H9 (cell line): ENCODE measurements at regions not wholly inside any gene's neighbourhood (a gene's known extent, or its start where the extent isn't known, plus 50 kb on each side); places are given as distances from the start of the nearest gene placed in this dataset.

Source experiments
- DNase-seq: peaks from one replicate; pipeline ENCODE4 v3.0.0-alpha.2; 2017
- H2AFZ ChIP-seq: one replicate; pipeline ENCODE4 v1.6.1; 2013; ENCODE audit warnings: mild to moderate bottlenecking, low read length, control low read depth, moderate library complexity
- H2AK5ac ChIP-seq: 2 replicates; pipeline ENCODE4 v1.6.1; 2013; ENCODE audit warnings: low read length, control low read depth, mixed read lengths; ENCODE audit not compliant: insufficient read length
- H2BK120ac ChIP-seq: one replicate; pipeline ENCODE4 v1.6.1; 2013; ENCODE audit warnings: low read depth, mild to moderate bottlenecking, low read length, control low read depth, inconsistent platforms; ENCODE audit not compliant: poor library complexity, severe bottlenecking
- H2BK12ac ChIP-seq: 2 replicates; pipeline ENCODE4 v1.6.1; 2013; ENCODE audit warnings: low read length, control low read depth, mixed read lengths, low read depth; ENCODE audit not compliant: insufficient read length
- H2BK15ac ChIP-seq: 2 replicates; pipeline ENCODE4 v1.6.1; 2013; ENCODE audit warnings: low read depth, low read length, control low read depth
- H2BK20ac ChIP-seq: one replicate; pipeline ENCODE4 v1.6.1; 2013; ENCODE audit warnings: low read depth, mild to moderate bottlenecking, low read length, control low read depth, inconsistent platforms; ENCODE audit not compliant: poor library complexity, severe bottlenecking
- H2BK5ac ChIP-seq: 2 replicates; pipeline ENCODE4 v1.6.1; 2013; ENCODE audit warnings: low read length, control low read depth, mixed read lengths; ENCODE audit not compliant: insufficient read length
- H3K14ac ChIP-seq: 2 replicates; pipeline ENCODE4 v1.6.1; 2013; ENCODE audit warnings: low read length, control low read depth; ENCODE audit not compliant: insufficient read depth
- H3K18ac ChIP-seq: 2 replicates; pipeline ENCODE4 v1.6.1; 2013; ENCODE audit warnings: low read depth, mild to moderate bottlenecking, mixed read lengths, low read length, control low read depth; ENCODE audit not compliant: insufficient read length
- H3K23ac ChIP-seq: 2 replicates; pipeline ENCODE4 v1.6.1; 2013; ENCODE audit warnings: low read length, control low read depth, mixed read lengths, low read depth; ENCODE audit not compliant: insufficient read length
- H3K23me2 ChIP-seq: 2 replicates; pipeline ENCODE4 v1.6.1; 2013; ENCODE audit warnings: low read depth, mild to moderate bottlenecking, mixed read lengths, low read length, control low read depth; ENCODE audit not compliant: insufficient read length, poor library complexity, severe bottlenecking
- H3K27ac ChIP-seq: 2 replicates; pipeline ENCODE4 v1.5.1; 2013; ENCODE audit warnings: low read length, control low read depth, mixed read lengths, low read depth; ENCODE audit not compliant: insufficient read length
- H3K27me3 ChIP-seq: 2 replicates; pipeline ENCODE4 v1.6.1; 2013; ENCODE audit warnings: low read length, control low read depth, inconsistent platforms; ENCODE audit not compliant: insufficient read depth
- H3K4ac ChIP-seq: 2 replicates; pipeline ENCODE4 v1.6.1; 2013; ENCODE audit warnings: low read depth, mild to moderate bottlenecking, control low read depth, inconsistent platforms, low read length, moderate library complexity
- H3K4me1 ChIP-seq: 2 replicates; pipeline ENCODE4 v1.6.1; 2013; ENCODE audit warnings: low read length, control low read depth, inconsistent platforms; ENCODE audit not compliant: insufficient read depth
- H3K4me2 ChIP-seq: 2 replicates; pipeline ENCODE4 v1.6.1; 2013; ENCODE audit warnings: low read length, control low read depth, mixed read lengths; ENCODE audit not compliant: insufficient read length, insufficient read depth
- H3K56ac ChIP-seq: 2 replicates; pipeline ENCODE4 v1.6.1; 2013; ENCODE audit warnings: low read depth, mild to moderate bottlenecking, mixed read lengths, low read length, control low read depth; ENCODE audit not compliant: insufficient read length
- H3K79me1 ChIP-seq: 2 replicates; pipeline ENCODE4 v1.6.1; 2013; ENCODE audit warnings: low read depth, mild to moderate bottlenecking, moderate library complexity, low read length, control low read depth, inconsistent platforms; ENCODE audit not compliant: insufficient read depth, poor library complexity, severe bottlenecking
- H3K79me2 ChIP-seq: 2 replicates; pipeline ENCODE4 v1.6.1; 2013; ENCODE audit warnings: low read length, control low read depth, inconsistent platforms; ENCODE audit not compliant: insufficient read depth
- H3K9ac ChIP-seq: 2 replicates; pipeline ENCODE4 v1.6.1; 2013; ENCODE audit warnings: low read length, control low read depth, mixed read lengths; ENCODE audit not compliant: insufficient read length; ENCODE audit errors: extremely low read depth
- H3K9me3 ChIP-seq: one replicate; pipeline ENCODE4 v1.6.1; 2013; ENCODE audit warnings: low read depth, low read length, inconsistent platforms; ENCODE audit not compliant: control insufficient read depth
- H3T11ph ChIP-seq: one replicate; pipeline ENCODE4 v1.6.1; 2013; ENCODE audit warnings: mild to moderate bottlenecking, low read length, control low read depth, inconsistent platforms
- H4K20me1 ChIP-seq: one replicate; pipeline ENCODE4 v1.6.1; 2013; ENCODE audit not compliant: control insufficient read depth, insufficient read length, insufficient read depth
- H4K5ac ChIP-seq: 2 replicates; pipeline ENCODE4 v1.6.1; 2013; ENCODE audit warnings: low read depth, mild to moderate bottlenecking, mixed read lengths, low read length, control low read depth; ENCODE audit not compliant: insufficient read length
- H4K8ac ChIP-seq: replicated peaks from 2 replicates; pipeline ENCODE4 v1.6.1; 2013; ENCODE audit warnings: low read length, control low read depth, mixed read lengths, low read depth; ENCODE audit not compliant: insufficient read length
- H4K91ac ChIP-seq: 2 replicates; pipeline ENCODE4 v1.6.1; 2013; ENCODE audit warnings: low read depth, mild to moderate bottlenecking, moderate library complexity, mixed read lengths, low read length, control low read depth; ENCODE audit not compliant: insufficient read length
- H3K27ac Mint-ChIP-seq, 3 experiments: 2 replicates in 2 of 3; 3 replicates in 1 of 3; pipeline ENCODE4 v1.8.0; 2020 to 2021; ENCODE audit warnings: mixed read lengths in 3 of 3, mild to moderate bottlenecking in 1 of 3, moderate library complexity in 1 of 3
- H3K27me3 Mint-ChIP-seq: 2 replicates; pipeline ENCODE4 v1.8.0; 2021; ENCODE audit warnings: low read depth, mild to moderate bottlenecking, moderate library complexity, mixed read lengths
- H3K36me3 Mint-ChIP-seq, 3 experiments: 2 replicates in 2 of 3; 3 replicates in 1 of 3; pipeline ENCODE4 v1.8.0; 2020 to 2021; ENCODE audit warnings: low read depth in 3 of 3, mixed read lengths in 3 of 3; ENCODE audit not compliant: insufficient read depth in 1 of 3
- H3K4me1 Mint-ChIP-seq, 2 experiments: 2 replicates each; pipeline ENCODE4 v1.8.0; 2020; ENCODE audit warnings: mixed read lengths in 2 of 2
- H3K4me3 Mint-ChIP-seq, 2 experiments: 2 replicates in 1 of 2; 3 replicates in 1 of 2; pipeline ENCODE4 v1.8.0; 2020 to 2021; ENCODE audit warnings: mild to moderate bottlenecking in 2 of 2, mixed read lengths in 2 of 2, moderate library complexity in 1 of 2
- H3K9me3 Mint-ChIP-seq, 2 experiments: 2 replicates in 1 of 2; 3 replicates in 1 of 2; pipeline ENCODE4 v1.8.0; 2020; ENCODE audit warnings: mild to moderate bottlenecking in 2 of 2, mixed read lengths in 2 of 2, moderate library complexity in 1 of 2
- WGBS: extraction: QIAGEN DNeasy Blood & Tissue Kit; methylation state at CpG from one replicate; pipeline ENCODE4 v1.1.7; 2013; ENCODE audit warnings: missing lambda C conversion rate, low lambda C conversion rate, mixed read lengths; ENCODE audit not compliant: insufficient read length; ENCODE audit errors: extremely low coverage; 5-methylcytosine and 5-hydroxymethylcytosine counted together
- TF ChIP-seq, protein P1 (sequence below): fragments of 200-600 bp; sonication (generic); conservative IDR thresholded peaks from 3 replicates; pipeline ENCODE4 v1.8.0; 2021; ENCODE audit warnings: antibody characterized with exemption, mild to moderate bottlenecking

DNA sequence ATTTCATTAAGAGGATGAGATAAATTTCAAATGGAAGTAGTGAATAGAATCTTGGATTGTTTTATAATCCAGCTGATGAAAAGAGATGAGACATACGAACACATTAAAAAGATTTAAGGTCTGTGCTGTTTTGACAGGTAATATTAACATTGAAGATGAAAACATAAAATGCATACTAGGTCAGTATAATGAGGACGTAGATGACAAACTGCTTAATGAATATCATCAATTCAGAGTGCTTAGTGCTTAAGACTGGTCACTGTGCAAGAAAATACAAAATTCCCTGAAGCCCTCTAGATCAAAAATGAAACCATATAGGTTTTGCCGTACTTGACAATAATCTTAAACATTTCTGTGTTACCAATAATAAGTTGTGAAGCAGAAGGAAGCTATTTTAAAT lies 173.4 kb upstream of the THRB start:
- H3K23ac ChIP-seq = no peak overlapping the region
- H3K23me2 ChIP-seq = no peaks in the 10 kb centered on the region
- H2BK5ac ChIP-seq = no peak overlapping the region
- Mint-ChIP-seq H3K27ac (no peak overlapping the region), H3K4me1 (no peaks in the 10 kb centered on the region), H3K4me3 (no peak overlapping the region), H3K36me3 (no peaks in the 10 kb centered on the region), H3K27me3 (no peaks in the 10 kb centered on the region), H3K9me3 (no peaks in the 10 kb centered on the region)
- no peaks in the 10 kb centered on the region for H3K79me2 ChIP-seq
- H3K27me3 ChIP-seq = no peaks in the 10 kb centered on the region
- no peak overlapping the region for H3K4me2 ChIP-seq
- H3K56ac ChIP-seq = no peak overlapping the region
- no peak overlapping the region for H4K5ac ChIP-seq
- TF ChIP-seq, protein P1, sequence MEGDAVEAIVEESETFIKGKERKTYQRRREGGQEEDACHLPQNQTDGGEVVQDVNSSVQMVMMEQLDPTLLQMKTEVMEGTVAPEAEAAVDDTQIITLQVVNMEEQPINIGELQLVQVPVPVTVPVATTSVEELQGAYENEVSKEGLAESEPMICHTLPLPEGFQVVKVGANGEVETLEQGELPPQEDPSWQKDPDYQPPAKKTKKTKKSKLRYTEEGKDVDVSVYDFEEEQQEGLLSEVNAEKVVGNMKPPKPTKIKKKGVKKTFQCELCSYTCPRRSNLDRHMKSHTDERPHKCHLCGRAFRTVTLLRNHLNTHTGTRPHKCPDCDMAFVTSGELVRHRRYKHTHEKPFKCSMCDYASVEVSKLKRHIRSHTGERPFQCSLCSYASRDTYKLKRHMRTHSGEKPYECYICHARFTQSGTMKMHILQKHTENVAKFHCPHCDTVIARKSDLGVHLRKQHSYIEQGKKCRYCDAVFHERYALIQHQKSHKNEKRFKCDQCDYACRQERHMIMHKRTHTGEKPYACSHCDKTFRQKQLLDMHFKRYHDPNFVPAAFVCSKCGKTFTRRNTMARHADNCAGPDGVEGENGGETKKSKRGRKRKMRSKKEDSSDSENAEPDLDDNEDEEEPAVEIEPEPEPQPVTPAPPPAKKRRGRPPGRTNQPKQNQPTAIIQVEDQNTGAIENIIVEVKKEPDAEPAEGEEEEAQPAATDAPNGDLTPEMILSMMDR = no peak
- H4K8ac ChIP-seq = no peak overlapping the region
- no peak overlapping the region for H3K27ac ChIP-seq
- no peaks in the 10 kb centered on the region for H4K20me1 ChIP-seq
- H3T11ph ChIP-seq = no peak overlapping the region
- no peak overlapping the region for H3K4ac ChIP-seq
- no peak overlapping the region for H3K9ac ChIP-seq
- H2BK12ac ChIP-seq = no peak overlapping the region
- WGBS = no CpG with 5 or more reads among the region's 3 CpGs
- H4K91ac ChIP-seq = no peak overlapping the region
- H3K4me1 ChIP-seq = no peaks in the 10 kb centered on the region
- no peak overlapping the region for H3K18ac ChIP-seq
- H3K79me1 ChIP-seq = no peaks in the 10 kb centered on the region
- DNase-seq = no peak
- no peaks in the 10 kb centered on the region for H3K9me3 ChIP-seq
- no peak overlapping the region for H2AFZ ChIP-seq
- H2BK20ac ChIP-seq = no peak overlapping the region
- no peak overlapping the region for H2BK120ac ChIP-seq
- no peak overlapping the region for H2AK5ac ChIP-seq
- H2BK15ac ChIP-seq = no peak overlapping the region
- no peak overlapping the region for H3K14ac ChIP-seq
